SK-N-SH (cell line): ENCODE measurements at regions not wholly inside any gene's neighbourhood (a gene's known extent, or its start where the extent isn't known, plus 50 kb on each side); places are given as distances from the start of the nearest gene placed in this dataset.

Experiments
- RAD21 ChIP-seq: IDR thresholded peaks from 2 replicates; pipeline ENCODE4 v1.6.1; 2012; ENCODE audit warnings: mild to moderate bottlenecking, low read length
- TF ChIP-seq, protein P1 (sequence below): fragments of 200-600 bp; sonication (generic); IDR thresholded peaks from 2 replicates; pipeline ENCODE4 v1.6.1; 2017; ENCODE audit warnings: antibody characterized with exemption, mild to moderate bottlenecking, moderate library complexity

DNA sequence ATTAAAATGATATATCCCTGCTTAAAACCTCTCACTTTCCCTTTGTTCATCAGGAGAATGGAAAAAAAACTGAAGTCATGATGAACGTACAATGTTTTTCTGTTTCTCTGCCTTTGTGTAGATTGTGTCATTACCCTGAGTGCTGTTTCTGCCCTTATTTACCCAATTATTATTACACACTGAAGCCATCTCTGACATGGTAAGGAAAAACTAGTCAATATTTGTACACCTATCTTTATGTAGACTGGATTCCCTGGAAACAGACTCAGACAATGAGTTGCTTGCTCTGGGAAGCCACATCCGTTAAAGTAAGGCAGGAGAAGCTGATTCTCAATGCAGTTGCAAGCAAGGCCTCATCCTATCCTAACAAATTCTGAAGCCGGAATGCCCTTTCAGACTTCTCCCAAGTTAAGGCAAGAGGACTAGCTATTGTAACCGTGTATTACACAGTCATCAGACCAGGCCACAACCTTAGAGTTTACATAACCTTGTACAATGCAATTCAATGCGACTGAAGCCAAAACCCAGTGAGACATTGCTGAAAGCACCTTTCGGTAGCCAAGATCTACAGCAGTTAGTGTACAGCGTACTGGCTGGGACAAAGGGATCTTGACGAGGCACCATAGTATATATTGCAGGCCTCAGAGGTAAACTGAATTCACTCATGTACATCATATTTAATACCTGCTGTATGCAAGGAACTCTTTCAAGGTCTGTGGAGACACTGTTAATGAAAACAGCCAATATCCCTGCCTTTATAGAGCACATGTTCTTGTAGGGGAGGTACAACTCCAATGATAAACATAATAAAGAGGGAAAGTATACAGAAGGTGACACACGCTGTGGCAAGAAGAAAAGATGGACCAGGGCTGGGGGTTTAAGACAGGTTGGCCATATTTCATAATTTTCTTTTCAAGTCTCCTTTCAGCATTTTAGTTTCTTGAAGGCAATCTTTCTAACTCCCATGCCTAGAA, 1040.8 kb upstream of the SEMA6D start:
- TF ChIP-seq RAD21 = no peak
- TF ChIP-seq, protein P1, sequence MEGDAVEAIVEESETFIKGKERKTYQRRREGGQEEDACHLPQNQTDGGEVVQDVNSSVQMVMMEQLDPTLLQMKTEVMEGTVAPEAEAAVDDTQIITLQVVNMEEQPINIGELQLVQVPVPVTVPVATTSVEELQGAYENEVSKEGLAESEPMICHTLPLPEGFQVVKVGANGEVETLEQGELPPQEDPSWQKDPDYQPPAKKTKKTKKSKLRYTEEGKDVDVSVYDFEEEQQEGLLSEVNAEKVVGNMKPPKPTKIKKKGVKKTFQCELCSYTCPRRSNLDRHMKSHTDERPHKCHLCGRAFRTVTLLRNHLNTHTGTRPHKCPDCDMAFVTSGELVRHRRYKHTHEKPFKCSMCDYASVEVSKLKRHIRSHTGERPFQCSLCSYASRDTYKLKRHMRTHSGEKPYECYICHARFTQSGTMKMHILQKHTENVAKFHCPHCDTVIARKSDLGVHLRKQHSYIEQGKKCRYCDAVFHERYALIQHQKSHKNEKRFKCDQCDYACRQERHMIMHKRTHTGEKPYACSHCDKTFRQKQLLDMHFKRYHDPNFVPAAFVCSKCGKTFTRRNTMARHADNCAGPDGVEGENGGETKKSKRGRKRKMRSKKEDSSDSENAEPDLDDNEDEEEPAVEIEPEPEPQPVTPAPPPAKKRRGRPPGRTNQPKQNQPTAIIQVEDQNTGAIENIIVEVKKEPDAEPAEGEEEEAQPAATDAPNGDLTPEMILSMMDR = no peak
